Left lung (tissue), 4 donors: ENCODE measurements at regions not wholly inside any gene's neighbourhood (a gene's known extent, or its start where the extent isn't known, plus 50 kb on each side); places are given as distances from the start of the nearest gene placed in this dataset.
A peak's percentile ranks its signal among the peaks of the same experiment; 100 is the strongest.

Experiments used
- ATAC-seq: fragments of 200-7000 bp; cut with Tn5 transposase; one replicate; pipeline ENCODE4 v1.9.1; 2020; ENCODE audit warnings: moderate library complexity
- DNase-seq, 4 donors: peaks; one replicate each; pipeline ENCODE4 v3.0.0-alpha.2; 2013 to 2020
- H3K27ac ChIP-seq, 2 donors: fragments of 200-600 bp; sonication (generic) in 1 of 2; one replicate each; pipeline versions ENCODE4 v1.5.0 to v1.8.0; 2020 to 2021
- H3K27me3 ChIP-seq, 2 donors: fragments of 200-600 bp; sonication (generic) in 1 of 2; one replicate each; pipeline versions ENCODE4 v1.5.0 to v1.8.0; 2020 to 2021
- H3K36me3 ChIP-seq, 2 donors: fragments of 200-600 bp; sonication (generic) in 1 of 2; one replicate each; pipeline versions ENCODE4 v1.5.0 to v1.8.0; 2020 to 2021
- H3K4me1 ChIP-seq, 2 donors: fragments of 200-600 bp; one replicate each; pipeline ENCODE4 v1.8.0; 2021
- H3K4me3 ChIP-seq, 2 donors: fragments of 200-600 bp; sonication (generic) in 1 of 2; one replicate each; pipeline versions ENCODE4 v1.5.0 to v1.8.0; 2020 to 2021; ENCODE audit warnings: mild to moderate bottlenecking in 1 of 2
- H3K9me3 ChIP-seq, 2 donors: fragments of 200-600 bp; sonication (generic) in 1 of 2; one replicate each; pipeline versions ENCODE4 v1.5.0 to v1.8.0; 2020 to 2021
- intact Hi-C, 2 donors: fragments of 100-400 bp; cut with DNase I; formaldehyde crosslinking; loops; one replicate each; pipeline versions ENCODE4 v1.11.2 to v1.14.2; 2022
- TF ChIP-seq, protein P1 (sequence below), 2 donors: fragments of 200-600 bp; sonication (generic) in 1 of 2; IDR thresholded peaks; one replicate each; pipeline versions ENCODE4 v1.5.0 to v1.8.0; 2021; ENCODE audit warnings: antibody characterized with exemption in 2 of 2
- donor health status: DM: no; HTN: yes; CAD: no.
- donor health status: DM: no; HTN: no; CAD: no.

DNA sequence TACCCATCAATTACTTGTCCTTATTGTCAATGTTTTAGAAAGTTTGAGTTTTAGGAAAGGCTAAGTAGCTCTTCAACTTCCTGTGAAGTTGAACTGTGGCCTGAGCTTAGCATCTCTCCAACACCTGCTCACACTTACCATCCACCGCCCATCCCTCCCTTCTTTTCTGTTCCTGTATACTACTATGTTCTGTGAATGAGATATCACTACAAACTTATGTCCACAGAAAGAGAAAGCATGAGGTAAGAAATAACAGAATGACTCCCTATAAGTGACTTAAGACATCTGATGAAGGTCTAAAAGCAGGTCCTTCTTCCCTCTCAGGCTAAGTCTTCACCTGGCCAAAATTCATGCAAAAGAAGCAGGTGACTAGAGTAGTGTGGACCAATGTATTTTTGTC, 246.3 kb upstream of the PREP start:
- no peaks in the 10 kb centered on the region for H3K4me1 ChIP-seq
- no peak overlapping the region for H3K4me3 ChIP-seq
- no peaks in the 10 kb centered on the region for H3K27me3 ChIP-seq
- no peaks in the 10 kb centered on the region for H3K9me3 ChIP-seq
- TF ChIP-seq, protein P1, sequence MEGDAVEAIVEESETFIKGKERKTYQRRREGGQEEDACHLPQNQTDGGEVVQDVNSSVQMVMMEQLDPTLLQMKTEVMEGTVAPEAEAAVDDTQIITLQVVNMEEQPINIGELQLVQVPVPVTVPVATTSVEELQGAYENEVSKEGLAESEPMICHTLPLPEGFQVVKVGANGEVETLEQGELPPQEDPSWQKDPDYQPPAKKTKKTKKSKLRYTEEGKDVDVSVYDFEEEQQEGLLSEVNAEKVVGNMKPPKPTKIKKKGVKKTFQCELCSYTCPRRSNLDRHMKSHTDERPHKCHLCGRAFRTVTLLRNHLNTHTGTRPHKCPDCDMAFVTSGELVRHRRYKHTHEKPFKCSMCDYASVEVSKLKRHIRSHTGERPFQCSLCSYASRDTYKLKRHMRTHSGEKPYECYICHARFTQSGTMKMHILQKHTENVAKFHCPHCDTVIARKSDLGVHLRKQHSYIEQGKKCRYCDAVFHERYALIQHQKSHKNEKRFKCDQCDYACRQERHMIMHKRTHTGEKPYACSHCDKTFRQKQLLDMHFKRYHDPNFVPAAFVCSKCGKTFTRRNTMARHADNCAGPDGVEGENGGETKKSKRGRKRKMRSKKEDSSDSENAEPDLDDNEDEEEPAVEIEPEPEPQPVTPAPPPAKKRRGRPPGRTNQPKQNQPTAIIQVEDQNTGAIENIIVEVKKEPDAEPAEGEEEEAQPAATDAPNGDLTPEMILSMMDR (IDR thresholded peaks at IDR 0.05): no peak
- no peaks in the 10 kb centered on the region for H3K36me3 ChIP-seq
- H3K27ac ChIP-seq: no peak overlapping the region
- DNase-seq: no peak
- ATAC-seq: no peak
- intact Hi-C loops: no loop called here

DNA sequence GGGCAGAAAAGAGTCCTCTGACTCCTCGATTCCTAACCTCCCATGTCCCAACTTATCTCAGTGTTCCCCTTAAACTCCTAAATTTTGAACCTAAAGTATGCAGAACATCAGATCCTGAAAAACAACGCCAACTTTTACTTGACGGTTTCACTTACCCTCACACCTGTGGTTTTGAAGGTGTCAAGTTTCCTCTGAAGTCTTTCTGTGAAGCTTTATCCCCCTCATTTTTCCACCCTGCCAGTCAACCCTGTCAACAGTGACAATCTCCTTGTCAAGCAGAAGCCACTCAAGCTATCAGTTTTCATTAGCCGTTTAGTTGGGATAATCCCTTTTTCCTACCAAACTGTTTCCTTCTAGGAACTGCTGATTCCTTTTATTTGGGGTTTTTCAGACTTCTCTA, 245.4 kb upstream of the PREP start:
- Histone ChIP-seq H3K36me3 (no peaks in the 10 kb centered on the region), H3K27ac (no peak overlapping the region), H3K4me3 (no peak overlapping the region), H3K4me1 (no peaks in the 10 kb centered on the region), H3K27me3 (no peaks in the 10 kb centered on the region), H3K9me3 (no peaks in the 10 kb centered on the region)
- ATAC-seq: no peak
- no peak for DNase-seq
- TF ChIP-seq, protein P1 (IDR thresholded peaks at IDR 0.05): no peak
- intact Hi-C loops: no loop called here

DNA sequence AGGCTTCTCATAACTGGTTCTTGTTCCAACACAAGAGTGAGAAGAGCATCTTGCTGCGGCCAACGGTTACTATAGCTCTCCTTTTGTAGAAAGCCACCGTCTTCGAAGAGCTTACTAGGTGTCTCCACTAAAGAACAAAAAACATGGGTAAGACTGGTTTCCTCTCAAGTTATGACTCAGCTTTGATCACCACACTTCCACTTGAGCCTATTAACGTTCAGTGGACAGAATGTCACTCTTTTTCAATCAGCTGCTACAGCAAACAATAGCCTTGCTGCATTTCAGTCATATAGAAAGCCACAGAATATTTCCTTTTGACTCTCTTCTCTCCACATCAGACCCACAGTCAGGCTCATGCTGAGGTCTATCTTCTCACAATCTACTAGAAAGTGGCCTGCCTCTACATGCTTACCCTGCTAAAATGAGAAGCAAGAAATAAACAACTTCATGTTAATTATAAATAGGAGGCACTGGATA, 243.5 kb upstream of the PREP start:
- Histone ChIP-seq H3K27ac (no peak overlapping the region), H3K4me1 (no peaks in the 10 kb centered on the region), H3K27me3 (no peaks in the 10 kb centered on the region), H3K36me3 (no peaks in the 10 kb centered on the region), H3K4me3 (no peak overlapping the region), H3K9me3 (no peaks in the 10 kb centered on the region)
- intact Hi-C loops: no loop called here
- TF ChIP-seq, protein P1 (IDR thresholded peaks at IDR 0.05): no peak
- DNase-seq (no peak), ATAC-seq (peak; percentile 54)

DNA sequence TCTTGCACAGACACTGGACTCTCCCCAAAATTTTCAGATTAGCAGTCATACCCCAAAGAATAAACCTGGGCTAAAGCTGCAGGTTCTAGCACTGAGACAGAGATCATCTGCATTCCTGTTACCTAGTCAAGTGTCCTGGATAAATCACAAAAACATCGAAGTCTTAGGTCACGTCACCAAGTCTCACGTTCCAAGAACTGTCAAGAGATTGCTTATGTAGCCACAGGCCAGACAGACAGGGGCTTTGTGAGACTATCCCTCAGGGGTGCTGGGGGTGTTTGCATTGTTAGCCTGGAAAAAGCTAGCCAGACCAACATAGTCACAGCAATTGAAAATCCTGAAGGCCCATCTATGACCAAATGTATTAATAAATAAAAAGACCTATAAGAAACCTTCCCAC, 243.1 kb upstream of the PREP start:
- ATAC-seq: no peak
- H3K9me3 ChIP-seq: no peaks in the 10 kb centered on the region
- H3K27me3 ChIP-seq: no peaks in the 10 kb centered on the region
- no peak overlapping the region for H3K4me3 ChIP-seq
- H3K36me3 ChIP-seq: no peaks in the 10 kb centered on the region
- intact Hi-C loops: no loop called here
- H3K27ac ChIP-seq: no peak overlapping the region
- no peaks in the 10 kb centered on the region for H3K4me1 ChIP-seq
- TF ChIP-seq, protein P1 (IDR thresholded peaks at IDR 0.05): no peak
- DNase-seq: no peak

DNA sequence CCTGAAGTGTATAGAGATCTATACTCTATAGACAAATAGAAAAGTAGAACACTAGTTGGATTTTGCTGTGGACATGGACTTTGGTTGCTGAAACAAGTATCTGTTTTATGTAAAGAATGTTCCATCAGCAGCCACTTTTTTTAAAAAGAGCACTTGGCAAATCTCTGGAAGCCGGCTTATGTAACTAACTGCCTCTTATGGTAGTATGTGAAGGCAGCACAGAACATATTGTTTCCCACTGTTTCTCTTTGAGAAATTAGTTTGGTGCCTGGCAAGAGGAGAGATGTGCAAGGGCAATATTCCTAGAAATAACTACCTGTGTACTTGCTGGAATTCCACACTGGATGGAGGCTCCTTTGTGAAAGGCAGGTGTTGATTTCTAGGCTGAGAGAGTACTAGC, 242.3 kb upstream of the PREP start:
- no peaks in the 10 kb centered on the region for H3K36me3 ChIP-seq
- ATAC-seq (peak; percentile 22), DNase-seq (peak in 1 of 4 donors; percentile 15)
- no peaks in the 10 kb centered on the region for H3K4me1 ChIP-seq
- H3K9me3 ChIP-seq: no peaks in the 10 kb centered on the region
- intact Hi-C loops: no loop called here
- no peaks in the 10 kb centered on the region for H3K27me3 ChIP-seq
- no peak overlapping the region for H3K27ac ChIP-seq
- no peak overlapping the region for H3K4me3 ChIP-seq
- TF ChIP-seq, protein P1 (IDR thresholded peaks at IDR 0.05): no peak
